Stimulated activated CD4-positive, alpha-beta T cell treated with anti-CD3 and anti-CD28 coated beads, Interleukin-4, amount 100 ng/mL, for 4 hours (primary cell): ENCODE measurements at regions not wholly inside any gene's neighbourhood (a gene's known extent, or its start where the extent isn't known, plus 50 kb on each side); places are given as distances from the start of the nearest gene placed in this dataset.
"Not testable (repeated sequence)": the region's sequence is repeated elsewhere in the genome, so short reads cannot be mapped to it uniquely, and the experiment has no call there.

Source experiments
- DNase-seq, 2 experiments: peaks; one replicate each; pipeline ENCODE4 v3.0.0-alpha.2; 2020

DNA sequence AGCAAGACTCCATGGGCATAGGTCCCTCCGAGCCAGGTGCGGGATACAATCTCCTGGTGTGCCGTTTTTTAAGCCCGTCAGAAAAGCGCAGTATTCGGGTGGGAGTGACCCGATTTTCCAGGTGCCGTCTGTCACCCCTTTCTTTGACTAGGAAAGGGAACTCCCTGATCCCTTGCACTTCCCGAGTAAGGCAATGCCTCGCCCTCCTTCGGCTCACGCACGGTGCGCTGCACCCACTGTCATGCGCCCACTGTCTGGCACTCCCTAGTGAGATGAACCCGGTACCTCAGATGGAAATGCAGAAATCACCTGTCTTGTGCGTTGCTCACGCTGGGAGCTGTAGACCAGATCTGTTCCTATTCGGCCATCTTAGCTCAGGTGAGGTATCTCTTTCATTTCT, 344.1 kb upstream of the ZNF32 start:
- not testable (repeated sequence) for DNase-seq

DNA sequence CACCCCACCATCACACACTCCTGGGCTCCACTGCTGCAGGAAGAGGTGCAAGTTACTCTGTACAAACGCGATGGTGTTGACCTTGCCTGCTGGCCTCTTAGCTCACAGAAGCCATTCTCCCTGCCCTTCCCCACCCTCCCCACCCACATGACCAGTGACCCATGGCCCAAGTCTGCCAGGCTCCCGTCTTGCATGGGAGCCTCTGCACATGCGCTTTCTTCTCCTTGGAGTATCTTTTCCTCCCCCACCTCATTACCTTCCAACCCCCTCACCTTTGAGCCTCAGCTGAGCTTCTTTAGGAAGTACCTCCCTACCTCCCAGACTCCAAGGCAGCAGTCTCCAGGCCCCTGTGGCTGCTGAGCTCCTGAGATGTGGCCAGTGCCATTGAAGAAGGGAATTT, 337.7 kb upstream of the ZNF32 start:
- DNase-seq = no peak

DNA sequence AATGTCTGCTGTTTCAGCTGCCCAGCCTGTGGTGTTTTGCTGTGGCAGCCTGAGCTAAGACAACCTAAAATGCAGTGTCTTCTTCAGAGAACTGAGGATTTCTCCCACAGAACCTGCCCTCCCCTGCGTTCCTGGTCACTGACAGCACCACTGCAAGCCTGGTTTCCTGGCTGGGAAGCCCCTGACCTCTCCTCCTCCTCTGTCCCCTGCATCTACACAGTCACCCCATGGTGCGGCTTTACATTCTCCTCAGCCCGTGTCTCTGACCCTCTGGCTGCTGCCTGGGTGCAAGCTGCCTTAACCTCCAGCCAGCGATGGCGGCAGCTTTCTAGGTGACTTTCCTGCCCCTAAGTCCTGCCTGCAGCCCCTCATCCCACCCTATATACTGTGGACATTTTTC, 337.3 kb upstream of the ZNF32 start:
- no peak for DNase-seq

DNA sequence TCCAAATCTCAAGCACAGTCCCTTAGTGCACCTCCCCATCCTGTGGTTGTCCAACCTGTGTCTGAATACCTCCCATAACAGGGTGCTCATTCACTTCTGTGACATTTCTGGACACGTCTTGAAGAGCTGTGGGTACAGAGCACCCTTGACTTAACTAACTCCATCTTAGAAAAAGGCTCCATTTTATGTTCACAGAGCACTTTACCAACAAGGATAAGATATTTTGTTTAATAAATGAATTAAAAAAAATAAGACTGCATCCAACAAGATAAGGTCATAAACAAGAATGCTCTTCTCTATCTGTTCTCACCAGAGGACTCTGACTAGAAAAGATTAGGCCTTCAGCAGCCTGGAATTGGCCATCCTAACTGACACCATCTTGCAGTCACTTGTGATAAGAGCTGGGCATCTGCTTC, 335.2 kb upstream of the ZNF32 start:
- DNase-seq = no peak

DNA sequence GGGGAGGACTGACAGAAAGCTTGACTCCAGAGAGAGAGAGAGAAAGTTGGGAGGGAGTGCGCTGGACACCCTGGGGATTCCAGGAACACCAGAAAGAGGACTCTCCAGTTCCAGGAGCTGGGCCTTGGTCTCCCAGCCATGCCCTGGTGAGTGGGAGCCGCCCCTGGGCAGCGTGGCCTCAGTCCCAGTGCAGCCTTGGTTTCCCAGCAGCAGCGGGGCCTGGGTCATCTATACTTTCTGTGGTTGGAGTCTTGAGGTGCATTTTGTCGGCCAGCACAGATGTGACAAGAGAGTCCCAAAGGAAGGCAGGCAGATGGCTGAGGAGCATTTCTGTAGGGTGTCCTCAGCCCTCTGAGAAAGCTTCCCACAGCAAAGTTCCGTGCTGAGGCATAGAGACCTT, 334.7 kb upstream of the ZNF32 start:
- DNase-seq = no peak

DNA sequence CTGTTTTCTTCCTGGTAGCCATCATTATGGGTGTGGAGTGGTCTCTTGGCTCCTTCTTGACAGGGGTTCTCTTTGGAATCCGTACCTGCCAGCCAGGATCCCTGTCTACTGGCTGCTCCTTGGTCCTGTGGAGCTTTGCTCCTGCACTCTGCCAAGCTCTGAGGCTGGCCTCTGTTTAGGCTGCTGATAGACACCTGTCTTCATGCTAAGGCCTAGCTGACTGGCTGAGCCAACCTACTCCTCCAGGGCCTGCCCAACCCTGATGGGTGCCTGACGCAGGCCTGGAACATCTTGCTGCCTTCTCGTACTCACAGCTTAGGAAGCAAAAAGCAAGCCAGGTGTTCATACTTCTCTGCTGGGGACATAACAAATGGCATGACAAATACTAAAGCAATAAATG, 333.6 kb upstream of the ZNF32 start:
- no peak for DNase-seq

DNA sequence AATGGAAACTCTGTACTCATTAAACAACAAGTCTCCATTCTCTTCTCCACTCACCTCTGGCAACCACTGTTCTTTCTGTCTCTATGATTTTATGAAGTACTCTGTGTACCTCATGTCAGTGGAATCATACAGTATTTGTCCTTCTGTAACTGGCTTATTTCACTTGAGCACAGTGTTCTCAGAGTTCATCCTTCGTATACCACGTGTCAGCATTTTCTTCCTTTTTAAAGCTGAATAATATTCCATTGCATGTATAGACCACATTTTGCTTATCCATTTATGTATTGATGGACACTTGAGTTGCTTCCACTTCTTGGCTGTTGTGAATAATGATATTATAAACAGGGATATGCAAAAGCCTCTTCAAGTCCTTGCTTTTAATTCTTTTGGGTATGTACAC, 333.0 kb upstream of the ZNF32 start:
- DNase-seq = no peak

DNA sequence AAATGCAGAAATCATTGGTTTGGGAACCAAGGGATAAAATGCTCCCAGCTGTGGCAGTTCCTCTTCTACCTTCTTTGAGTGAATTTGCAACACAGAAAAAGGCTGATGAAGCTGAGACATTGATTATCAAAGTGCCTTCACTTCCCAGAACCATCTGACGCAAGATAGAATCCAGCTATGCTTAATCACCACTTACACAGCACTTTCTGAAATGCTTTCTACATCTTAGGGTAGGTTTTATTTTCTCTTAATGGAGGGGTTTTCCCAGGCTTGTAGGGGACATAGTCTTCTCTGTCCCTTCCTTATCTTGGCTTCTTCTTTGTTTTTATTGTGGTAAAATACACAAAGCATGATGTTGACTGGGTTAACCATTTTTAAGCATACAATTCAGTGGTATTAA, 332.6 kb upstream of the ZNF32 start:
- DNase-seq = no peak

DNA sequence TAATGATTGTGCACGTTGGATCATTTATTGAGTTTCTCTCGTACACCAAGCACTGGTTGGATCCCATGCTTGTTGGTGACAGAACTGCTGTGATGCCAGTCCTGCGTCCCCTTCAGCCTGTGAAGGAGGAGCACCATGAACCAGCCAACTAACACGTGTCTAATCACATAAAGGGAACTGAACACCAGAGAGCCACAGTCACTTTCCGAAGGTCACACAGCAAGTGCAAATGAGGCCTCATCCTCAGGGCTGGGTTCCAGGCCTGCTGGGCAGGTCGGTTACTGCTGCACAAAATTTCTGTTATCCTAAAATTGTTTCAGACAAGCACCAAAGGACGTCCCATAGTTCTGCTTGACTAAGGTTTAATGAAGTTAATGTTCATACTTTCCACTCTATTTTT, 332.0 kb upstream of the ZNF32 start:
- DNase-seq = no peak

DNA sequence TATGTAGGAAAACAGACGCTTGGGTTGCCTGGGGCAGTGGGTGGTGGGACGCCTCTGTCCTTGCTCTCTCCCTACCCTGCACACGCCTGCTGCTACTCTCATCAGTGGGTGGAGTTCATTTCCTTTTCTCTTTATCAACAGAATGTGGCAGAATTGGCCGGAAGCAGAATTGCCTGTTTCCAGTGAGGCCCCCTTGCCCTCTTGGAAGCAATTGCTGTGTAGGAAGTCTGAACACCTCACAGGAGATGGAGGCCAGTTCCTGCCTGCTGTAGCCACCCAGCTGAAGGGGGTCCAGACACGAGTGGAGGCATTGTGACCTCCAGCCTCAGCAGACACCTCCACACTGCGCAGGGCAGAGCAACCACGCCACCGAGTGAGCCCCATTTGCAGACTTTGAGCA, 331.6 kb upstream of the ZNF32 start:
- DNase-seq = no peak

DNA sequence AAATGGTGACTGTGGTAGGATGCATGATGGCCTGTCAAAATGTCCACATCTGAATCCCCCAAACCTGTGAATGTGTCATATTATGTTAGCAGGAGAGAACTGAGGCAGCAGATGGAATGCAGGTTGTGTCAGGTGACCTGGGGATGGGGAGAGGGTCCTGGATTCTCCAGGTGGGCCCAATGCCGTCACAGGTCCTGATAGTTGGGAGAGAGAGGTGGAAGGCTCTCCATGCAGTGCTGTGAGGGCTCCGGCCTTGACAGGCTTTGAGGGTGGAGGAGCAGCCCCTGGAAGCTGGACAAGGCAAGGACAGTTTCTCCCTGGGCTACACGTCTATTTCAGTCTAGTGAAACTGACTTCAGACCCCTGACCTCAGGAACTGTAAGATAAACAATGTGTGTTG, 330.9 kb upstream of the ZNF32 start:
- DNase-seq = no peak

DNA sequence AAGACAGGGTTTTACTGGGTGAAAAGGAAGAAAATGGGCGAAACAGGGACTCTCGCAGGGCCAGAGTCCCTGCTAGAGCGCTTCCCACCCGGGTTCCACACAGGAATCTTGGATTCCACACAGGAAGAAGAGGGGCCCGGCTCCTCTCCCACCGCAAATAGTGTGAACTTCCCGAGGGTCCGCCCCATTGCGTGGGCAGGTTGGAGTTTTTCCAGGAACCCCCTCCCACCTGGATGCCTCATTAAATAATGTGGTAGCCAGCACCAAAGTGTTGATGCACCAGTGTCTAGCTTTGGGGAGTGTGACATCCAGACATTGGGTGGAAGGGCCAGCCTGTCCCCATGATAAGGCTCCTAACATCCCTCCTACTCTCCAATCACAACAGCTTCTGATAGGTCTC, 330.3 kb upstream of the ZNF32 start:
- no peak for DNase-seq

DNA sequence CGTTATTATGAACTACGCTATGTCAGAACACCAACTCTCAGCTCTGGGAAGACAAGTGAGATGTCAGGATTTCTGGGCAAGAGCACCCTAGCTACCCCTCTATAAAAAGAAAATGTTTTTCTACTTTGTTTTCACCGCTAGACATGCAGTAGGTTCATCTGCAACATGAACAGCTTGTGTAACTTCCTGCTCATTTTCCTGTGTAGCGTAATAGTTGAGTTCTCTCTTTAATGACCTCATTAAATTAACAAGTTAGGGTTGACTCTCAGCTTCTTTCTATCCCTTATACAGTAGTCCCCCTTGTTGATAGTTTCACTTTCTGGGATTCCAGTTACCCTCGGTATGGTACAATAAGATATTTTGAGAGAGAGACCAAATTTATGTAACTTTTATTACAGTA, 329.4 kb upstream of the ZNF32 start:
- no peak for DNase-seq

DNA sequence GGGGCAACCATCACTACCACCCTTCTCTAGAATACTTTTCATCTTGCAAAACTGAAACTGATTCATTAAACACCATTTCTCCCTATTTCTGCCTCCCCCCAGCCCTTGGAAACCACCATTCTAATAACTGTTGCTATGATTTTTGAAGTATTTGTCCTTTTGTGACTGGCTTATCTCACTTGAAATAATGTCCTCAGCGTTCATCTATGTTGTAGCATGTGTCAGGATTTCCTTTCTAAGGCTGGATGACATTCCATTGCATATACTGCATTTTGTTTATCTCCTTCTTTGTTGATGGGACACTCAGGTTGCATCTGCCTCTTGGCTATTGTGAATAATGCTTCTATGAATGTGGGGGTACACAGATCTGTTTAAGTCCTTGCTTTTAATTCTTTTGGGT, 327.6 kb upstream of the ZNF32 start:
- DNase-seq = no peak

DNA sequence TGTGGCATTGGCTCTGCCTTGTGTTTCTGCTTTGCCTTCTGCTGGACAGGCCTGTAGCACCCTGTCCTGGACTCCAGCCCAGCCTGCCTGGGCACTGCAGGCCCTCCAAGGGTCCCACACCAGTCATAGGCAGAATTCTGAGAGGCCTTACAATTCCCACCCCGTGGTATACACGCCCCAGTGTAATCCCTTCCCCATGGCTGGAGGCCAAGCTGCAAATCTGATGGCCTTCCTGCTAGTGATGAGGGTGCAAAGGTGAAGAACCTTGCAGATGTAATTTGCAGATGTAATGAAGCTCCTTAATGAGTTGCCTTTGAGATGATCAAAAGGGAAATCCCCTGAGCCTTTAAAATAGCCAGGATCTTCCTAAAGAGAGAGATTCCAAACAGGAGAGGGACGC, 325.1 kb upstream of the ZNF32 start:
- DNase-seq = no peak

DNA sequence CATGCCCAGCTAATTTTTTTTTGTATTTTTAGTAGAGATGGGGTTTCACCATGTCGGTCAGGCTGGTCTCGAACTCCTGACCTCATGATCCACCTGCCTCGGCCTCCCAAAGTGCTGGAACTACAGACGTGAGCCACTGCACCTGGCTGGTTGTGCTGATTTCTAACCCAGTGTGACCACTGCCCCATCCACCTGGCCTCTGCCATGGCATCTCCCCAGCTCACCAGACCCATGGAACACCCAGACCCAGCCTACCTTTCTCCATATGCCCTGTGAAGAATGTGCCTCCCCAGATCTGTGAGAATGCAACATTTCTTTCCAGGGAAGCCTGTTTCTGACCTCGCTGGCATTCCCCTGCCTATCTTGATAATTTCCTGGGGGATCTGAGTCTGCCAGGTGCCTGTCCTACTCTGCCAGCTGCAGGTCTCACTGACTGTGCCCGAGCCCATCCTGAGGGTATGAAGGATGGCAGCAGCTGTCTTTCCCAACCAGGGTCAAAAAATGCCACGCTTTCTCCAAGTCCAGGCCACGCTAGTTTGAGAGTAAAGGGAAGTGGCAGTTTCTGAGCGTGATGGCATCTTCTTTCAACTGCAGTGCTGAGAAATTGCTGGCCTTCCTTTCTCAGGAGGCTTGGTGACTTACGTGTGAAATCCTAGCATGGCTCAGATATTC, 324.4 kb upstream of the ZNF32 start:
- no peak for DNase-seq

DNA sequence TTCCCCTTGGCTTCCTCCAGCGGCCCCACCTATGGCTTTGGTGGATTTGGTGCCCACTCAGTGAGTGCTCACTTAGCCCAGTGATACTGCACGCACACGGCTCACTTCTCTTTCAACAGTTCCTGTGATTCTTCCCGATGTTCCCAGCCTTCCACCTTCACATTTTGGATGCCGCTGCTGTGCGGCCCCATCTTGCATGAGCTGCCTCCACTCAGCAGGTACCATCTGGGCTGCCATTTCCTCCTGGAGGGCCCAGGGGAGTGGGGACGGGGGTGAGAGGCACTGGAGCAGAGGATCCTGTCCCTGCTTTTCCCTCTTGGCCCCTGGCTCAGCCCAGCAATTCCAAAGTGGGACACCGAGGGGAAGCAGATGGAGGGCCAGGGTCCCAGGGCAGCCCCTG, 323.3 kb upstream of the ZNF32 start:
- no peak for DNase-seq

DNA sequence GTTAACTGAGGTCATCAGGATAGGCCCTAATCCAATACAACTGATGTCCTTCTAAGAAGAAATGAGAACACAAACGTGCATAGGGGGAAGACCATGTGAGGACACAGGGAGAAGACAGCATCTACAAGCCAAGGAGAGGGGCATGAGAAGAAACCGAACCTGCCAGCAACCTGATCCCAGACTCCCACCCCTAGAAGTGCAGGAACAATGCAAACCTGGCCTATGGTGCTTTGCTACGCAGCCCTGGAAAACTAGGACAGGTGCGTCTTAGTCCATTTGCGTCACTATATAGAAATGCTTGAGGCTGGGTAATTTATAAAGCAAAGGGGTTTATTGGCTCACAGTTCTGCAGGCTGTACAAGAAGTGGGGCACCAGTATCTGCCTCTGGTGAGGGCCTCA, 322.6 kb upstream of the ZNF32 start:
- no peak for DNase-seq

DNA sequence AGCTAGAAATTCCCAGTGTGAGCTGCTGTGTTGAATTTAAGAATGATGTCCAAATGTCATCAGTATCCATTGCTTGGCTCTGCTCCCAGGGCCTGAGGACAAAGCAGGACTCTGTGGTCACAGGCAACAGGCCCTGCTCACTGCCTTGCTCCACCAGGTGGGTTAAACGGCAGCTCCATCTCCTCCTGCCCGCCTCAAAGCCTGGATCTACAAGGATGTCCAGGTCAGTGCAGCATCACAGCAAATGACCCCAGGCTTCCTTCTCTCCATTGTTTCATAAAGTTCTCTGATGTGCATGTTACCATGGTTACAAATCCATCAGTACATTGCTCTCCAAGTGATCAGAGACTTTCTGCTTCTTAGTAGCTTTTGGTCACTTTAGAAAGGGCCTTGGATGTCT, 322.0 kb upstream of the ZNF32 start:
- DNase-seq = no peak

DNA sequence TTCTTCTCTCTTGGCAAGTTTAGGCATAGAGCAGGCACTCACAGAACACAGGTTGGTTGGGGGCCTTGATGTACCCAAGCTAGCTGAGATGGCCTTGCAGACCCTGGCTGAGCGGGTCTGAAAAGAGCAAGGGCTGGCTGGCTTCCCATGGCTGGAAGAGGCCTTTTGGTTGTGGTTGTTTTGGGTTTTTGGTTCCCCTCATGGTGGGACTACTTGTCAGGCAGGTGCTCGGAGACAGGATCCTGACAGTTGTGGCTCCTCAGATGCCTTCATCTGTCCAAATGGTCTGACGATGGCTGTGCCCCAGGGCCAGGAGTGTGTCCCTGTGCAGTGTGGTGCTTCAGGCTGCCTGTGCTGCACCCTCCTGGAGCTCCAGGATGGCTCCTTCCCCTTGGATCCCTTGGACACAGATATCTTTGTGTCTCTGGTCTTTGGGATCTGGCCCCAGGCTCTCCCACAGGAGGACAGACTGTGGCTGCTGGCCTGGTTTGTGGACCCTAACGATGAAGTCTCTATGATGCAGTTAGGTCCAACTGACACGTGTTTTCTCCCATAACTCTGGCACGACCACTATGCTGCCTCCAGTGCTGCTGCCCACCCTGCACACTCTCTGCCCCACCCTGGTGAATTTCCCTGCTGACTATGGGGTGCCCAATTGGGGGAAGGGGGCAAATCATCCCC, 321.5 kb upstream of the ZNF32 start:
- no peak for DNase-seq

DNA sequence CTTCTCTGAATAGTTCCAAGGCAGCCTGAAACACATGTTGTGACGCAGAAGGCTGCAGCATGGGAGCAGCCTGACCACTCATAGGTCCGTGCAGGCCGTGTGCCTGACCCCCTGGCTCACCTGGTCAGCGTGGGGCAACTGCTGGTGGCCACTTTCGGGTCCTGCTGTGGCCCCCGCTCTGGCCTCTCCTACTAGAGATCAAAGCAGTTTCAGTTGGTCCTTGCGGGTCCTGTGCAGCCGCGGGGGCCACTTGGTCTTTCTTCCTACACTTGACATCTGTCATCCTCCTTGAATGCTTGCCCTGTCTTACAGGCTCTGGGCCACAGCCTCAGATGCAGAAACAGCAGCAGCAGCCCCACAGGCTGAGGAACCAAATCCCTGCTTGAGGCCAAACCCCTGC, 320.8 kb upstream of the ZNF32 start:
- DNase-seq = no peak

DNA sequence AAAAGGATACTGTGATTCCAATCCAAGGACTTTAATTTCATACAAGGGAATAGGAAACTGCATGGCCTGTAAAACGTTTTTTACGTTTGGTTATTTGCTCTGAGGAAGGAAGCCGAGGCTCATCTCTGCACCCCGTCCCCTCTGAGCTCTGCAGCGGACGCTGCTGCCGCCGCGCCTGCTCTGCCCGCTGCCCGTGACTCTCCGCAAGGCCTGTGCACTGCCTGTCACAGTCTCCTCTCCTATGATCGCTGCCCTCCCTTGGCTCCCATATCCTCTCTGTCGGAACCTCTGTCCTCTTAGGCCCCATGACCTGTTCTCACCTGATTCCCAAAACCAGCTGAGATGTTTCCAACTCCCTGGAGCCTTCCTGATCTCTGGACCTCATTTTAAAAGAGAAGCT, 320.3 kb upstream of the ZNF32 start:
- DNase-seq = no peak

DNA sequence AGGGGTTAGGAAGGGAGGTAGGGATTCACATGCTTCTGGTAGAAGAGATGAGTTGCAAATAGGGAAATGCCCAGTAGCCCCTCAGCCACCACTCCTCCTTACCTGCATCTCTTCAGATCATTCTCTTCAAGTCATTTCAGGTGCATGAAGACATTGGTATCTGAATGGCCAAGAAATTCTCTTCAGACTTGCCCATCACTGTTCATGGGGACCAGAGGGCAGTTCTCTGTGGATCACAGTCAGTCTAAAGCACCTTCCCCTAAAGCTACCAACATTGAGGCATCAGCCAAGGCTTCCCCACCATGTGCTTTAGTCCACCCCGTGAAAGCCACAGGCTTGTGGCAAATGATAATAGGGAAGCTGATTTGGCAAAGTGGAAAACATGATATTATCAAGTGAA, 319.4 kb upstream of the ZNF32 start:
- no peak for DNase-seq

DNA sequence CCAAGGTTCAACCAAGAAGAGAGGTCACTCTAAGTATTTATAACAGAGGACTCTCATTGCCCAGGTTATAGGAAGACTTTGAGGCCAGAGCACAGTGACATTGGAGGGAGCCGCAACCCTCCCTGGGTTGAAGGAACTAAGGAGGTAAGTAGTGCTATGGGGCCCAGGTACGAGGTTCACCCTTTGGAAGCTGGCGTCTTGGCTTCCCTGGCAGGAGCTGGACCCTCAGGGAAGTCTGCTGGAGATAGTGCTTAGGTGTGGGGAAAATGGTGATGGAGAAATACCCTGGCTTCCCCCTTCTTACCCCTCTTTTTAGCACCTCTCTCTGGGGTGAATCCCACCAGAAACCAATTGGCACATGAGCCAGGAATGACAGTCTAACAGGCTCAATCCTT, 317.9 kb upstream of the ZNF32 start:
- no peak for DNase-seq

DNA sequence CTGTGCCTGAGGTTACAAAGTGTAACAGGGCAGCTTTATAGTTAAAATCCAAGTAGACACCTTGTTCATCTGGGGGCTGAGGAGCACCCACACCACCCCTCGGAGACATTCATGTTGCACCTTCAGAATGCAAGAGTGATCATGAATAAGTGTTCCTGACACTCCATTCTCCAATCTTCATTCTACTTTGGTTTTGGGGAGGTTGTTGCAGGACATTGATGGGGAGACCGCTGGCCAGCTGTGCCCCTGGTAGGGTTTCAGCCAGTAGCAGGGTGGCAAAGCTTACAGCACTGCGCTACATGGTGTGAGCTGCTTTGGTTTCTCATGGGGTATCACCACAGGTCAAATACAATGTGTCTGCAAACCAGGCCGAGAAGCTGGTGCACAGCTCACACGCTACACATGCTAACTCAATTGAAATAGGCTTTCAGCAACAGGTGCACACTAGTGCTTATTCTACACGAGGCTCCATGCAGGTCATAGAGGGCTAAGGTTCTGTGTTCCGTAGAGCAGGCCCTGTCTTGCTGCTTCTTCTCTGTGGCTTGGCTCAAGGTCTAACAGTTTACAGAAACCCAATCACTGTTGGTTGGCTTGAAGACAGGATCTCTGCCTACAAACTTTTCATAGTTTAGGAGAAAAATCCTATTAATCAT, 317.4 kb upstream of the ZNF32 start:
- DNase-seq = no peak
